Inflammatory macrophage treated with lipopolysaccharide for 1 hour (primary cell): ENCODE measurements at regions not wholly inside any gene's neighbourhood (a gene's known extent, or its start where the extent isn't known, plus 50 kb on each side); places are given as distances from the start of the nearest gene placed in this dataset.
"Not testable (repeated sequence)": the region's sequence is repeated elsewhere in the genome, so short reads cannot be mapped to it uniquely, and the experiment has no call there.

Experiments
- DNase-seq, 2 donors: peaks; one replicate each; pipeline ENCODE4 v3.0.0-alpha.2; 2020 to 2022

GRCh38 chr13:108074429-108074828 is 140.9 kb downstream of the LIG4 start:
- not testable (repeated sequence) for DNase-seq

DNA sequence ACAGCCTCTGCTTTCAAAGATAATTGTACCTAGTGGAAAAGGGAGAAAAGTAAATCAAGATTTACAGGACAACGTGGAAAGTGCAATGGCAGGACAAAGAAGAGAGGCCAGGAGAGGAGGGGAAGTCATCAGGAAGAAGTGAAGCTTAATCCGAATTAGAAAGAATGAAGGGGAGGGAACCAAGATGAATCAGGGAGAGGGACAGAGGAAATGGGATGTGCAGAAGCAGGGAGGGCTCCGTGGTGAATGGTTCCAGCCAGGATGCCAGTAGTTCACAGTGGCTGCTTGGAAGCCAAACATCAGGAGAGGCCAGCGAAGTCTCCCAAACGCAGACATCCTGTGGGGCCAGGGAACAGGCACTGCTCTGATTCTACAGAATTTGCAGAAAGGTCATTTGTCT is 144.4 kb downstream of the LIG4 start:
- DNase-seq: no peak

DNA sequence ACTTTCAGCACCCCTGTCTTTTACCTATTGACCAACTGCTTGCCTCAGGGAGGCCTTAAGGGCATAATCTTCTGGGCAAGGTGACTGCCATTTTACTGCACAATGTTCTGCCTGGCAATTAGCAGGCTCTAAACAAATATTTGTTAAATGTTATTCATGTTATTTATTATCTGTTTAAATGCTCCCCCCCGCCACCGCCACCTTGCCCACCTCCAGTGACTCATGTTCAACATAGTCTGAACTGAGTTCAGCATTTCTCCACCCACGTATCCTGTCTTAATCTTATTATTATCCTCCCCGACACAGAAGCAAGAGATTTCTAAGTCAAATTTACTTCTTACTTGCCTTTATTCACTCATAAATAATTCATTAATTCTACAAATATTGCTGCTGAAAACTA is 144.8 kb downstream of the LIG4 start:
- no peak for DNase-seq

GRCh38 chr13:108069521-108070210 is 145.7 kb downstream of the LIG4 start:
- DNase-seq: no peak

GRCh38 chr13:108064372-108064771 is 151.0 kb downstream of the LIG4 start:
- not testable (repeated sequence) for DNase-seq

DNA sequence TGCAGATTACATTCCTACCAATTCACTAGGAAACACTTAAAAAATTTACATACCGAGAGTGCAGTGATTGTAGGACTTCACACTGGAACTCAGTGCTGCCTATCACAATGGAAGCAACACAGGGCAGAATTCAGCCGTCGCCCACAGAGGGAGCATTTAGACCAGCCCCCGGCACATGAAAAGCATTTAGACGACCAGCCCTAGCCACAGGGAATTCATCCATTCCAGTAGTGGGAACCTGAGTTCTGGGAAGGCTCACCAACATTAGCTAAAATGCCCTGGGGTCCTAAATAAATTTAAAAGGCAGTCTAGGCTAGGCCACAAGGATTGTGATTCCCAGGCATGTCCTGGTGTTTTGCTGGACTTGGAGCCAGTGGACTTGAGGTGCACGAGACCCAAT is 155.2 kb downstream of the LIG4 start:
- no peak for DNase-seq

DNA sequence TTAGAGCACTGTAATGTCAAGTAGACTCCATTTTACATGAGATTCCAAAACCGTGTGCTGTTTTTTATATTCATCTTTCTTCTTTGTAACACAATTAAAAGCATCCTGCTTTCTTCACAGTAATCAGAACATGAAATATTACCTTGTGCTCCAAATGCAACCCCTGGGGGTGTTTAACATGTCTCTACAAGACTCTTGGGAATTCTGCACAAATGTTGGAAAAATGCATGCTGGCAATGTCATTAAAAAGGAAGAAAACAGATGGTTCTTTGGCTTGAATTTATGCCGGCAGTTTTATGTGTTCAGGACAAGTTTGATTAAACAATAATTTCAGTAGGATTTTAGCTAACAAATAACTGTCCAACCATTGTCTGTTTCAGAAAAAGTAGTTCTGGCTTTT is 159.1 kb downstream of the LIG4 start:
- no peak for DNase-seq

DNA sequence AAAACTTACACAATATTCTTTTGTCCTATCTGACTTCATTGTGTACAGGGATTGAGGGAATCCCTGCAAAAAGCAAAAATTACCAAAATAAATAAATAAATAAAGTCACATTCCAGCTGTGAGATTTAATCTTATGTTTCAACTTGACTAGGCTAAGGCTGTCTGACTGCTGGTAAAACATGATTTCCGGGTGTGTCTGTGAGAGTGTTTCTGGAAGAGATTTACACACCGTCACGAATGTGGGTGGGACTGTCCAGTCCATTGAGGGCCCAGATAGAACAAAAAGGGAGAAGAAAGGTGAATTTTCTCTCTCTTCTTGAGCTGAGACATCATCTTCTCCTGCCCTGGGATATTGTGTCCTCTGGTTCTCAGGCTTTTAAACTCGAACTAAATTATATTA is 166.1 kb downstream of the LIG4 start:
- no peak for DNase-seq

- DNase-seq: no peak
These were observed 170.4 kb downstream of the LIG4 start for GRCh38 chr13:108044954-108045353.

DNA sequence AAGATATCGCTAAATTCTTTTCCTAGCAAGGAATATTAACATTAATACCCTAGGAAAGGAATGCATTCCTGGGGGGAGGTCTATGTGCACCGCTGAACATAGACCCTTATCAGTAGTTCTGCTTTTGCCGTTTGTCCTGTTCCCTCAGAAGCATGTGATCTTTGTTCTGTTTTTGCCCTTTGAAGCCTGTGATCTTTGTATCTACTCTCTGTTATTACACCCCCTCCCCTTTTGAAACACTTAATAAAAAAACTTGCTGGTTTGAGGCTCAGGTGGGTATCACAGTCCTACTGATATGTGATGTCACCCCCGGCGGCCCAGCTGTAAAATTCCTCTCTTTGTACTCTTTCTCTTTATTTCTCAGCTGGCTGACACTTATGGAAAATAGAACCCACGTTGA is 172.5 kb downstream of the LIG4 start:
- not testable (repeated sequence) for DNase-seq

- DNase-seq: no peak
These were observed 178.0 kb downstream of the LIG4 start for GRCh38 chr13:108037348-108037747.

DNA sequence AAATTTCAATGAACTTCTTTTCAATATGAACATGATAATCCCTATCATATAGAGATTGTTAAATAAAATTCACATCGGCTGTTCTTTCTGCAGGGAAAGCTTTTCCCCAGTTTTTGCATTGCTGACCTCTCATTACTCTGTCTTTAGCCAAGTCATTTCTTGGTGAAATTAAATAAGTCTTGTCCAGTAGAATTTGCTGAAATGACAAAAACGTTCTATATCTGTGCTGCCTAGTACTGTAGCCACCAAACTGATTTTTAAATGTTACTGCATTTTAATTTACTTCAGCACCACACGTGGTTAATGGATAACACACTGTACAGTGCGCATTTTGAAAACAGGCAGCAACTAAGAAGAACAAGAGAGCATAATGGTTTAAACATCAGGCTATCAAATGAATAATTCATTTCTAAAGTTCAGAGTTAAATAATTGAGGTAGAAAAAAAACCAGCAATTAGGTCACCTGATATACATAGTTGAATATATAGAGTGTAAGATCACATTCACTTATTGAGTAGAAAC is 178.9 kb downstream of the LIG4 start:
- no peak for DNase-seq

- DNase-seq: no peak
These were observed 180.4 kb downstream of the LIG4 start for GRCh38 chr13:108034909-108035410.

- no peak for DNase-seq
These were observed 181.3 kb downstream of the LIG4 start for GRCh38 chr13:108033800-108034707.

DNA sequence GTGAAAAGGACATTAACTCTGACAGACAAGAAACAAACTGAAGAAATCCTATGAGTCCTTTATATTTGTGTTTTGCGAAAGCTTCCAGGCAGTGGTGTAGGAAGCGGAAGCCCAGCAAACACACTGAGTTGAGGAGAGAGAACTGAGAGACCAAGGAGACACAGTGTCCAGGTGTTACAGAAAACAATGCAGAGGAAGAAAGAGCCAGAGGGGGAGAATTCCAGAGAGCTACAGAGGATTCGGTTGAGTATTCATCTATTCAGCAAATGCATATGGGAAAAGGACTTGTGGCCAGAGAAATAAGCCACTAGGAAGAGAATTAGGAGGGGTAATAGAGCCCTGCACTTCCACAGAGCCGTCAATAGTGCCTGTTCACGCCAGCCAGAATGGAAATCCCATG is 183.5 kb downstream of the LIG4 start:
- DNase-seq: no peak

- no peak for DNase-seq
These were observed 184.6 kb downstream of the LIG4 start for GRCh38 chr13:108030769-108031168.

GRCh38 chr13:108026680-108027410 is 188.5 kb downstream of the LIG4 start:
- no peak for DNase-seq

- DNase-seq: no peak
These were observed 195.3 kb downstream of the LIG4 start for GRCh38 chr13:108020027-108020426.

DNA sequence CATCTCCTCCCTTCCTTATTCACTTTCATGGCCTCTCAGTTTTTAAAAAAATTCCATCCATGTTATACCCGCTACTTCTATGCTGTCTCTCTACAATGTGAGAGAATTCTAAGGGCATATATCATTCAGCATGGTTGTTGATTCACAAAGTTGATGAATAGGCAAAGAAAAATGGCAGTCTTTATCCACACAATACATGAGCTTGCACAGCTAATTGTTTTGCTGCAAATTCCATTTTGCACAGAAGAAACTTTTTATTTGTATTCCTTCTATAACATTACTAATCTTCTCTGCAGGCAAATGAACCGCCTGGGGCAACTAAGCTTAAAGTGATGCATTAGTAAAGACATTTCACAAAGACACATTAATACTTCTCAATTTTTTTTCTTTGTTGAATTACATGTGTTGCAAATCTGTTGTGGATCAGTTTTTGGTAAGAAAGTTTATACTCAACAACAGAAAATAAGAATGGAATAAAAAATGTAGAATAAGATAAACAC is 196.9 kb downstream of the LIG4 start:
- DNase-seq: no peak

- no peak for DNase-seq
These were observed 208.7 kb downstream of the LIG4 start for GRCh38 chr13:108006619-108007018.

GRCh38 chr13:108005231-108005630 is 210.1 kb downstream of the LIG4 start:
- DNase-seq: no peak

DNA sequence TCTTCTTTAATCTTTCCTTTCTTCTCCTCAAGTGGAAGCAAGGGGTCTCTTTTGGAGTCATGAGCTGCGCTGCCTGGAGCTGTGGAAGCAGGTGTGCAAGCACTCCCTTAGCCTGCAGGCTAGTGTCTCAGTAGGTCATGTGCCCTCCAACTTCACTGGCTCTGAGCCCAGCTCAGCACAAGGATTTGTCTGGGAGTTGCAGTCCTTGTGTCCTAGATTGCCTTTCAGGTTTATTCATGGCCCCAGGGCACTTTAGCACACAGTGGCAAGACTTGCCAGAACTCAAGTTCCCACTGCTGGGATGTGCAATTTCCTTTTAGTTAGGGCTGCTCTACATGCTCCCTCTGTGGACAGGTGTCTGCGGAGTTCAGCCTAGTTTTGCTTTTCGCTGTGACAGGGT is 211.7 kb downstream of the LIG4 start:
- no peak for DNase-seq

DNA sequence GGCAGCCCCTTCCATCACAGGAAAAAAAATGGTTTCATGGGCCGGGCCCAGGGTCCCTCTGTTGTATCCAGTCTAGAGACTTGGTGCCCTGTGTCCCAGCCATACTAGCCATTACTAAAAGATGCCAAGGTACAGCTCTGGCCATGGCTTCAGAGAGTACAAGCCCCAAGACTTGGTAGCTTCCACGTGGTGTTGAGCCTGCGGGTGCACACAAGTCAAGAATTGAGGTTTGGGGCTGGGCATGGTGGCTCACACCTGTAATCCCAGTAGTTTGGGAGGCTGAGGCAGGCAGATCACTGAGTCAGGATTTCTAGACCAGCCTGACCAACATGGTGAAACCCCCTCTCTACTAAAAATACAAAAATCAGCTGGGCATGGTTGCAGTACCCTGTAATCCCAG is 214.3 kb downstream of the LIG4 start:
- no peak for DNase-seq
